HepG2 (cell line): ENCODE measurements at regions not wholly inside any gene's neighbourhood (a gene's known extent, or its start where the extent isn't known, plus 50 kb on each side); places are given as distances from the start of the nearest gene placed in this dataset.

Experiments
- ATAC-seq: fragments of 200-7000 bp; cut with Tn5 transposase; 3 replicates; pipeline ENCODE4 v1.9.1; 2020; ENCODE audit warnings: mild to moderate bottlenecking, moderate library complexity
- BruUV-seq: library from RNA; stranded (reverse); fragments of 400-500 nt; replicated peaks from 2 replicates; lab custom pipeline; 2021; lab: Mats Ljungman, UMichigan
- CTCF ChIA-PET: fragments of 300-600 bp; formaldehyde crosslinking; extraction: SDS; loops from one replicate; lab custom pipeline; 2021; ENCODE audit warnings: low total read pairs, inconsistent platforms, low intra/inter-chr PET ratio; lab: Yijun Ruan, JAX
- POLR2A ChIA-PET: fragments of 350-600 bp; sonication (Branson Sonifier 250); formaldehyde crosslinking; loops from one replicate; lab custom pipeline; 2020; ENCODE audit warnings: antibody characterized with exemption, inconsistent platforms; lab: Yijun Ruan, JAX
- DNase-seq: peaks from one replicate; pipeline ENCODE4 v3.0.0-alpha.2; 2015; ENCODE audit warnings: low spot score
- FAIRE-seq: peaks from 3 replicates; lab custom pipeline; 2011; peaks lifted over from hg19 to GRCh38; lab: Jason Lieb, UNC
- H2AFZ ChIP-seq: one replicate; pipeline ENCODE4 v1.6.1; 2011; ENCODE audit warnings: low read length, inconsistent platforms
- H3K27ac ChIP-seq: fragments of 300-600 bp; 3 replicates; pipeline ENCODE4 v1.8.0; 2011; ENCODE audit warnings: mixed run types, mild to moderate bottlenecking, mixed read lengths, low read length, inconsistent platforms; ENCODE audit not compliant: insufficient read depth; ENCODE audit errors: extremely low read length
- H3K27me3 ChIP-seq, 2 experiments: fragments of 200-600 bp in 1 of 2; 2 replicates in 1 of 2; 3 replicates in 1 of 2; pipeline versions ENCODE4 v1.6.0 to v1.8.0; 2011; ENCODE audit warnings: low read length in 2 of 2, mild to moderate bottlenecking in 2 of 2, moderate library complexity in 2 of 2, inconsistent platforms in 1 of 2; ENCODE audit not compliant: insufficient read depth in 2 of 2, control insufficient read depth in 1 of 2
- H3K36me3 ChIP-seq, 2 experiments: fragments of 200-600 bp in 1 of 2; replicated peaks in 1 of 2; 2 replicates in 1 of 2; 3 replicates in 1 of 2; pipeline versions ENCODE4 v1.5.1 to v1.8.0; 2011; ENCODE audit warnings: low read length in 2 of 2, inconsistent platforms in 1 of 2; ENCODE audit not compliant: insufficient read depth in 2 of 2, control insufficient read depth in 1 of 2
- H3K4me1 ChIP-seq: 2 replicates; pipeline ENCODE4 v1.5.1; 2012; ENCODE audit warnings: low read length, inconsistent platforms; ENCODE audit not compliant: insufficient read depth
- H3K4me2 ChIP-seq: 2 replicates; pipeline ENCODE4 v1.6.0; 2011; ENCODE audit warnings: low read depth, low read length, inconsistent platforms
- H3K4me3 ChIP-seq, 3 experiments: fragments of 200-600 bp in 1 of 3; sonication (generic), shearing (Covaris generic) in 1 of 3; replicated peaks in 1 of 3; 2 replicates each; pipeline ENCODE4 v1.5.1; 2011 to 2016; ENCODE audit warnings: low read length in 3 of 3, inconsistent platforms in 2 of 3, low read depth in 2 of 3, mild to moderate bottlenecking in 2 of 3, control low read depth in 1 of 3, mixed read lengths in 1 of 3; ENCODE audit not compliant: insufficient read depth in 1 of 3
- H3K79me2 ChIP-seq: one replicate; pipeline ENCODE4 v1.6.1; 2011; ENCODE audit warnings: low read length, inconsistent platforms; ENCODE audit not compliant: insufficient read depth
- H3K9ac ChIP-seq: 2 replicates; pipeline ENCODE4 v1.6.0; 2011; ENCODE audit warnings: mild to moderate bottlenecking, low read depth, low read length, inconsistent platforms; ENCODE audit not compliant: insufficient read depth
- H3K9me3 ChIP-seq: 2 replicates; pipeline ENCODE4 v1.5.1; 2012; ENCODE audit warnings: mild to moderate bottlenecking, low read length
- H4K20me1 ChIP-seq: 2 replicates; pipeline ENCODE4 v1.6.0; 2011; ENCODE audit warnings: inconsistent platforms, mild to moderate bottlenecking, low read length, moderate library complexity; ENCODE audit not compliant: insufficient read depth
- CHD4 ChIP-seq: fragments of 200-600 bp; sonication (generic); IDR thresholded peaks from 2 replicates; pipeline ENCODE4 v1.7.0; 2017; ENCODE audit warnings: mild to moderate bottlenecking, low read length, borderline replicate concordance
- ETS1 ChIP-seq: sonication (generic); formaldehyde crosslinking; IDR thresholded peaks from 2 replicates; pipeline ENCODE4 v1.4.0; 2020; ENCODE audit warnings: missing genetic modification reagents
- GATAD2A ChIP-seq: IDR thresholded peaks from 2 replicates; pipeline ENCODE4 v1.6.1; 2016
- KDM6A ChIP-seq: IDR thresholded peaks from 2 replicates; pipeline ENCODE4 v1.6.1; 2016; ENCODE audit warnings: low read depth
- MEIS1 ChIP-seq: sonication (generic); formaldehyde crosslinking; IDR thresholded peaks from 2 replicates; pipeline ENCODE4 v1.9.0; 2021; ENCODE audit warnings: mild to moderate bottlenecking, missing genetic modification reagents, moderate library complexity, borderline replicate concordance
- MXD4 ChIP-seq: IDR thresholded peaks from 2 replicates; pipeline ENCODE4 v1.6.1; 2016; ENCODE audit warnings: mild to moderate bottlenecking, missing biosample characterization, missing genetic modification reagents
- TBP ChIP-seq: sonication (generic); formaldehyde crosslinking; IDR thresholded peaks from 2 replicates; pipeline ENCODE4 v1.5.0; 2020; ENCODE audit warnings: missing genetic modification reagents
- TP53 ChIP-seq: sonication (generic); formaldehyde crosslinking; conservative IDR thresholded peaks from 2 replicates; pipeline ENCODE4 v1.4.0; 2020; ENCODE audit warnings: missing genetic modification reagents
- ZNF331 ChIP-seq: sonication (generic); formaldehyde crosslinking; IDR thresholded peaks from 2 replicates; pipeline ENCODE4 v1.4.0; 2020; ENCODE audit warnings: missing genetic modification reagents
- ZNF546 ChIP-seq: sonication (generic); formaldehyde crosslinking; conservative IDR thresholded peaks from 2 replicates; pipeline ENCODE4 v1.8.1; 2023; ENCODE audit warnings: mild to moderate bottlenecking, missing genetic modification reagents
- ZNF567 ChIP-seq: sonication (generic); formaldehyde crosslinking; IDR thresholded peaks from 2 replicates; pipeline ENCODE4 v1.8.1; 2023; ENCODE audit warnings: mild to moderate bottlenecking, missing genetic modification reagents, borderline replicate concordance
- ZNF607 ChIP-seq: sonication (generic); formaldehyde crosslinking; IDR thresholded peaks from 2 replicates; pipeline ENCODE4 v1.5.1; 2020; ENCODE audit warnings: missing genetic modification reagents, mild to moderate bottlenecking, borderline replicate concordance
- WGBS: methylation state at CpG from one replicate; pipeline ENCODE4 v1.1.6; 2017; ENCODE audit warnings: low lambda C conversion rate; 5-methylcytosine and 5-hydroxymethylcytosine counted together
- in situ Hi-C: cut with HindIII; loops from 2 replicates; pipeline ENCODE4 v1.10.0; 2017; ENCODE audit warnings: low pct_unique_long_range_greater_than_20kb; ENCODE audit not compliant: extremely low pct_ligation_motif_present
- intact Hi-C: fragments of 100-400 bp; cut with micrococcal nuclease; formaldehyde crosslinking; loops from one replicate; pipeline ENCODE4 v1.10.0; 2022; ENCODE audit not compliant: unreplicated experiment
- TF ChIP-seq, protein P1 (sequence below): IDR thresholded peaks from 2 replicates; pipeline ENCODE4 v1.6.1; 2016; ENCODE audit warnings: missing compliant biosample characterization, missing genetic modification reagents, borderline replicate concordance
- TF ChIP-seq, protein P2 (sequence below): sonication (generic); formaldehyde crosslinking; IDR thresholded peaks from 2 replicates; pipeline ENCODE4 v1.5.0; 2020; ENCODE audit warnings: missing genetic modification reagents
- TF ChIP-seq, protein P3 (sequence below): sonication (generic); formaldehyde crosslinking; IDR thresholded peaks from 2 replicates; pipeline ENCODE4 v1.5.0; 2020; ENCODE audit warnings: mild to moderate bottlenecking, missing genetic modification reagents, borderline replicate concordance
- TF ChIP-seq, protein P4 (sequence below): sonication (generic); formaldehyde crosslinking; IDR thresholded peaks from 2 replicates; pipeline ENCODE4 v1.5.0; 2020; ENCODE audit warnings: mild to moderate bottlenecking, low read depth, missing genetic modification reagents, borderline replicate concordance

- TF ChIP-seq, protein P1, sequence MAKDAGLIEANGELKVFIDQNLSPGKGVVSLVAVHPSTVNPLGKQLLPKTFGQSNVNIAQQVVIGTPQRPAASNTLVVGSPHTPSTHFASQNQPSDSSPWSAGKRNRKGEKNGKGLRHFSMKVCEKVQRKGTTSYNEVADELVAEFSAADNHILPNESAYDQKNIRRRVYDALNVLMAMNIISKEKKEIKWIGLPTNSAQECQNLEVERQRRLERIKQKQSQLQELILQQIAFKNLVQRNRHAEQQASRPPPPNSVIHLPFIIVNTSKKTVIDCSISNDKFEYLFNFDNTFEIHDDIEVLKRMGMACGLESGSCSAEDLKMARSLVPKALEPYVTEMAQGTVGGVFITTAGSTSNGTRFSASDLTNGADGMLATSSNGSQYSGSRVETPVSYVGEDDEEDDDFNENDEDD: no peak
Measured at GRCh38 chr3:74137790-74138189, 476.7 kb downstream of the CNTN3 start (continued).

DNA sequence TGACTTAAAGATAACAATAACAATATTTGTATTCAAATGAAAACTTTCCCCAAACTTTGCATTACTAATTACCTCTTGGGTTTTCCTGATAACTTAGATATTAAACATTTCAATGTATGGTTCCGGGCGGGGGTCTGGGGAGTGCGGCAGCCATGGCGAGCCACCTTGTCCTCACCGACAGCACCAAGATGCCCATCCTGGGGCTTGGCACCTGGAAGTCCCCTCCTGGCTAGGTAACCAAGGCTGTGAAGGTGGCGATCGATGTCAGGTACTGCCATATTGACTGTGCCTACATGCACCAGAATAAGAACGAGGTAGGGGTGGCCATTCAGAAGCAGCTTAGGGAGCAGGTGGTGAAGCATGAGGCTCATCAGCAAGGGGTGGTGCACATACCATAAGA lies 478.7 kb downstream of the CNTN3 start:
- no peaks in the 10 kb centered on the region for H3K4me1 ChIP-seq
- ATAC-seq (no peak), FAIRE-seq (no peak), DNase-seq (no peak)
- in situ Hi-C loops (no loop called here), intact Hi-C loops (no loop called here)
- H3K4me2 ChIP-seq: no peak overlapping the region
- ChIA-PET POLR2A (no interaction called here), CTCF (no interaction called here)
- H3K79me2 ChIP-seq: no peaks in the 10 kb centered on the region
- H3K27me3 ChIP-seq: no peaks in the 10 kb centered on the region
- H3K27ac ChIP-seq: no peak overlapping the region
- H3K9me3 ChIP-seq: peaks cover 38% of the 10 kb centered on the region
- H3K9ac ChIP-seq: no peak overlapping the region
- H2AFZ ChIP-seq: no peak overlapping the region
- H3K36me3 ChIP-seq: no peaks in the 10 kb centered on the region
- H3K4me3 ChIP-seq: no peak overlapping the region
- BruUV-seq: no TSS peak
- WGBS: 49% methylated on average over 6 of the region's 8 CpGs
- H4K20me1 ChIP-seq: no peaks in the 10 kb centered on the region
- no peak for TF ChIP-seq TP53 (CRISPR knock-in tag)
- TF ChIP-seq, protein P2, sequence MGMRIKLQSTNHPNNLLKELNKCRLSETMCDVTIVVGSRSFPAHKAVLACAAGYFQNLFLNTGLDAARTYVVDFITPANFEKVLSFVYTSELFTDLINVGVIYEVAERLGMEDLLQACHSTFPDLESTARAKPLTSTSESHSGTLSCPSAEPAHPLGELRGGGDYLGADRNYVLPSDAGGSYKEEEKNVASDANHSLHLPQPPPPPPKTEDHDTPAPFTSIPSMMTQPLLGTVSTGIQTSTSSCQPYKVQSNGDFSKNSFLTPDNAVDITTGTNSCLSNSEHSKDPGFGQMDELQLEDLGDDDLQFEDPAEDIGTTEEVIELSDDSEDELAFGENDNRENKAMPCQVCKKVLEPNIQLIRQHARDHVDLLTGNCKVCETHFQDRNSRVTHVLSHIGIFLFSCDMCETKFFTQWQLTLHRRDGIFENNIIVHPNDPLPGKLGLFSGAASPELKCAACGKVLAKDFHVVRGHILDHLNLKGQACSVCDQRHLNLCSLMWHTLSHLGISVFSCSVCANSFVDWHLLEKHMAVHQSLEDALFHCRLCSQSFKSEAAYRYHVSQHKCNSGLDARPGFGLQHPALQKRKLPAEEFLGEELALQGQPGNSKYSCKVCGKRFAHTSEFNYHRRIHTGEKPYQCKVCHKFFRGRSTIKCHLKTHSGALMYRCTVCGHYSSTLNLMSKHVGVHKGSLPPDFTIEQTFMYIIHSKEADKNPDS (CRISPR knock-in tag): no peak
- no peak for TF ChIP-seq TBP
- TF ChIP-seq MXD4: no peak
- no peak for TF ChIP-seq ETS1 (CRISPR knock-in tag)
- TF ChIP-seq GATAD2A (CRISPR knock-in tag): no peak
- TF ChIP-seq, protein P3, sequence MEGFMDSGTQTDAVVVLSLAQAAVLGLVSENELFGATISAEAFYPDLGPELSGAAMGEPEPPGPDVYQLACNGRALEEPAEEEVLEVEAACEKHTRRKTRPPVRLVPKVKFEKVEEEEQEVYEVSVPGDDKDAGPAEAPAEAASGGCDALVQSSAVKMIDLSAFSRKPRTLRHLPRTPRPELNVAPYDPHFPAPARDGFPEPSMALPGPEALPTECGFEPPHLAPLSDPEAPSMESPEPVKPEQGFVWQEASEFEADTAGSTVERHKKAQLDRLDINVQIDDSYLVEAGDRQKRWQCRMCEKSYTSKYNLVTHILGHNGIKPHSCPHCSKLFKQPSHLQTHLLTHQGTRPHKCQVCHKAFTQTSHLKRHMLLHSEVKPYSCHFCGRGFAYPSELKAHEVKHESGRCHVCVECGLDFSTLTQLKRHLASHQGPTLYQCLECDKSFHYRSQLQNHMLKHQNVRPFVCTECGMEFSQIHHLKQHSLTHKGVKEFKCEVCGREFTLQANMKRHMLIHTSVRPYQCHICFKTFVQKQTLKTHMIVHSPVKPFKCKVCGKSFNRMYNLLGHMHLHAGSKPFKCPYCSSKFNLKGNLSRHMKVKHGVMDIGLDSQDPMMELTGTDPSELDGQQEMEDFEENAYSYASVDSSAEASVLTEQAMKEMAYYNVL (CRISPR knock-in tag): no peak
- no peak for TF ChIP-seq CHD4
- TF ChIP-seq KDM6A: no peak
- no peak for TF ChIP-seq ZNF546
- no peak for TF ChIP-seq ZNF331
- no peak for TF ChIP-seq MEIS1 (CRISPR knock-in tag)
- no peak for TF ChIP-seq ZNF607 (CRISPR knock-in tag)
- no peak for TF ChIP-seq ZNF567 (CRISPR knock-in tag)
- TF ChIP-seq, protein P4, sequence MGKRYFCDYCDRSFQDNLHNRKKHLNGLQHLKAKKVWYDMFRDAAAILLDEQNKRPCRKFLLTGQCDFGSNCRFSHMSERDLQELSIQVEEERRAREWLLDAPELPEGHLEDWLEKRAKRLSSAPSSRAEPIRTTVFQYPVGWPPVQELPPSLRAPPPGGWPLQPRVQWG (CRISPR knock-in tag): no peak
